Neural crest cell (in vitro differentiated cells): ENCODE measurements at regions not wholly inside any gene's neighbourhood (a gene's known extent, or its start where the extent isn't known, plus 50 kb on each side); places are given as distances from the start of the nearest gene placed in this dataset.
A peak's percentile ranks its signal among the peaks of the same experiment; 100 is the strongest.

Source experiments
- DNase-seq: peaks from one replicate; pipeline ENCODE4 v3.0.0; 2021; ENCODE audit warnings: low read depth, mixed read lengths, low spot score
- H3K27ac Mint-ChIP-seq: one replicate; pipeline ENCODE4 v1.8.0; 2021; ENCODE audit warnings: mild to moderate bottlenecking, mixed read lengths; ENCODE audit not compliant: unreplicated experiment
- H3K27me3 Mint-ChIP-seq: 2 replicates; pipeline ENCODE4 v1.8.0; 2021; ENCODE audit warnings: low read depth, mild to moderate bottlenecking, mixed read lengths
- H3K36me3 Mint-ChIP-seq: 2 replicates; pipeline ENCODE4 v1.8.0; 2021; ENCODE audit warnings: low read depth, mild to moderate bottlenecking, mixed read lengths
- H3K4me1 Mint-ChIP-seq: 2 replicates; pipeline ENCODE4 v1.8.0; 2021; ENCODE audit warnings: mixed read lengths
- H3K4me3 Mint-ChIP-seq: one replicate; pipeline ENCODE4 v1.8.0; 2021; ENCODE audit warnings: mild to moderate bottlenecking, mixed read lengths
- H3K9me3 Mint-ChIP-seq: 2 replicates; pipeline ENCODE4 v1.8.0; 2021; ENCODE audit warnings: mixed read lengths
- TF ChIP-seq, protein P1 (sequence below): fragments of 200-600 bp; sonication (generic); conservative IDR thresholded peaks from 2 replicates; pipeline ENCODE4 v1.5.0; 2021; ENCODE audit warnings: antibody characterized with exemption, mild to moderate bottlenecking

DNA sequence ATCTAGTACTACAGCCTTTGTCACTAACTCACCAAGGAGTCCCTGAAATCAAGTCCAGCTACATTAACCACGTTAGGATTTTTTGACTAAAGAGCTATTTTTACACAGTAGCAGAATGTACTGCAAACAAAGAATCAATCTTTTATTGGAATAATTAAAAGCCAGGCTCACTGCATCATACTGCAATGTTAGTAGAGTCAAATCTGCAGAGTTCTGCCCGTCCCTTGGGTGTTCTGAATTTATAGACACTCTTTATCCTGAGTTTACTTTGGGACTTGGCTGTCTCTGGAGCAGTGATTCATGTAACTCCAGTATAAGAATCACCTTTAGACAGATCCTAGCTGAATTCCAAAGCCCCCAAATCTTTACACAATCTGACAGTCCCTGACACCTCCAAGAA, 127.9 kb upstream of the THSD7B start:
- TF ChIP-seq, protein P1, sequence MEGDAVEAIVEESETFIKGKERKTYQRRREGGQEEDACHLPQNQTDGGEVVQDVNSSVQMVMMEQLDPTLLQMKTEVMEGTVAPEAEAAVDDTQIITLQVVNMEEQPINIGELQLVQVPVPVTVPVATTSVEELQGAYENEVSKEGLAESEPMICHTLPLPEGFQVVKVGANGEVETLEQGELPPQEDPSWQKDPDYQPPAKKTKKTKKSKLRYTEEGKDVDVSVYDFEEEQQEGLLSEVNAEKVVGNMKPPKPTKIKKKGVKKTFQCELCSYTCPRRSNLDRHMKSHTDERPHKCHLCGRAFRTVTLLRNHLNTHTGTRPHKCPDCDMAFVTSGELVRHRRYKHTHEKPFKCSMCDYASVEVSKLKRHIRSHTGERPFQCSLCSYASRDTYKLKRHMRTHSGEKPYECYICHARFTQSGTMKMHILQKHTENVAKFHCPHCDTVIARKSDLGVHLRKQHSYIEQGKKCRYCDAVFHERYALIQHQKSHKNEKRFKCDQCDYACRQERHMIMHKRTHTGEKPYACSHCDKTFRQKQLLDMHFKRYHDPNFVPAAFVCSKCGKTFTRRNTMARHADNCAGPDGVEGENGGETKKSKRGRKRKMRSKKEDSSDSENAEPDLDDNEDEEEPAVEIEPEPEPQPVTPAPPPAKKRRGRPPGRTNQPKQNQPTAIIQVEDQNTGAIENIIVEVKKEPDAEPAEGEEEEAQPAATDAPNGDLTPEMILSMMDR = no peak
- H3K4me3 Mint-ChIP-seq = no peak overlapping the region
- H3K27me3 Mint-ChIP-seq = peaks cover 16% of the 10 kb centered on the region
- no peak for DNase-seq
- H3K9me3 Mint-ChIP-seq = no peaks in the 10 kb centered on the region
- H3K27ac Mint-ChIP-seq = no peak overlapping the region
- no peaks in the 10 kb centered on the region for H3K4me1 Mint-ChIP-seq
- no peaks in the 10 kb centered on the region for H3K36me3 Mint-ChIP-seq

- DNase-seq = no peak
- no peak overlapping the region for H3K4me3 Mint-ChIP-seq
- H3K27me3 Mint-ChIP-seq = peaks cover 37% of the 10 kb centered on the region
- TF ChIP-seq, protein P1 = no peak
- no peak overlapping the region for H3K27ac Mint-ChIP-seq
- no peaks in the 10 kb centered on the region for H3K36me3 Mint-ChIP-seq
- no peaks in the 10 kb centered on the region for H3K4me1 Mint-ChIP-seq
- no peaks in the 10 kb centered on the region for H3K9me3 Mint-ChIP-seq
Measured at GRCh38 chr2:136628490-136628889, 136.9 kb upstream of the THSD7B start.

DNA sequence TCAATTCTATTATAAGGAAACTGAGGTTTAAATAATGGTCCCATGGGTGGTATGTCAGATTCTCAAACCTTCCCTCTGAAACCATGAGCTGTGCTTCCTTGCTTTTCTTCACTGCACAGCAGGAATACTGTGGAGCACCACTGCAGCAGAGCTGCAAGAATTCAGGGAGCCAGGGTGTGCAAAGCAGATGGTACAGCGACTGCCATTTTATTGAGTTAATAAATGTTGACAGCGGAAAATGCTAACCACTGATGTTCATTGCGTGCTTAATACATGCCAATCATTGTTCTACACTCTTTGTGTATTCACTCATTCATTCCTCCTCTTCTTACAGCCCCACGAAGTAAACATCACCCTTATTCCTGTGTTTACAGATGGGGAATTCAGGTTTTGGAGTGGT, 152.2 kb upstream of the THSD7B start:
- TF ChIP-seq, protein P1 = no peak
- H3K4me1 Mint-ChIP-seq = no peaks in the 10 kb centered on the region
- no peak overlapping the region for H3K27ac Mint-ChIP-seq
- no peak for DNase-seq
- no peaks in the 10 kb centered on the region for H3K9me3 Mint-ChIP-seq
- no peaks in the 10 kb centered on the region for H3K36me3 Mint-ChIP-seq
- H3K4me3 Mint-ChIP-seq = no peak overlapping the region
- peaks cover 6% of the 10 kb centered on the region for H3K27me3 Mint-ChIP-seq

DNA sequence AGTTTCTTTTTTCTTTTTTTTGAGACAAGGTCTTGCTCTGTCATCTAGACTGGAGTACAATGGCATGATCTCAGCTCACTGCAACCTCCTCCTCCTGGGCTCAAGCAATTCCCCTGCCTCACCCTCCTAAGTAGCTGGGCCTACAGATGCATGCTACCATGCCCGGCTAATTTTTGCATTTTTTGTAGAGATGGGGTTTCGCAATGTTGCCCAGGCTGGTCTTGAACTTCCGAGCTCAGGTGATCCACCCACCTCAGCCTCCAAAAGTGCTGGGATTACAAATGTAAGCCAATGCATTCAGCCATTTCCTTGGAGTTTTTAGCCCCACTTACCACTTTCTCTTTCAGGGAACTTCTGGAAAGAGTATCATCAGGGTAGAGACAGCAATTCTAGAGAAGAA, 153.3 kb upstream of the THSD7B start:
- Mint-ChIP-seq H3K36me3 (no peaks in the 10 kb centered on the region), H3K9me3 (no peaks in the 10 kb centered on the region), H3K27me3 (peaks cover 9% of the 10 kb centered on the region), H3K4me1 (no peaks in the 10 kb centered on the region), H3K27ac (no peak overlapping the region), H3K4me3 (no peak overlapping the region)
- TF ChIP-seq, protein P1 = no peak
- DNase-seq = no peak

DNA sequence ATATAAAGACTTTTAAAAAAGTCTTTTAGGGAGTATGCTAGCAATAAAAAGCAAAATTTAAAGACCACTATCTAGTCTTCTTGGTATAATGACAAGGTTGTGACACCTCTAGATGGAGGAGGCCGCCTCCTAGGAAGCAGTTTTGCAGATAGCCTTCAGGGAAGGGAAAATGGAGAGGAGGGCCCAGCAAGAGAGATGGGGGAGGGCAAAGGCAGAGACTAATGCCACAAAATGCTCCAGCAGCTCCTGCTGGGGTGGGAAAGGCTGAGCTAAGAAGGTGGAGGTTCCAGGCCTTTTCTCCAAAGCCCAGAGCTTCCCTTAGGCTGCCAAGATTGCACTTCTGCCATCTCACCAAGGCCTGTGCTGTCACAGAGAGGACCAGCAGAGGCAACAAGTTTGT, 153.9 kb upstream of the THSD7B start:
- no peak overlapping the region for H3K4me3 Mint-ChIP-seq
- TF ChIP-seq, protein P1 = no peak

GRCh38 chr2:136582628-136583205, 182.6 kb upstream of the THSD7B start:
- TF ChIP-seq, protein P1 = no peak
- no peak overlapping the region for H3K27ac Mint-ChIP-seq
- no peaks in the 10 kb centered on the region for H3K36me3 Mint-ChIP-seq
- H3K4me1 Mint-ChIP-seq = no peaks in the 10 kb centered on the region
- peaks cover 40% of the 10 kb centered on the region for H3K27me3 Mint-ChIP-seq
- H3K4me3 Mint-ChIP-seq = no peak overlapping the region
- no peaks in the 10 kb centered on the region for H3K9me3 Mint-ChIP-seq
- DNase-seq = peak; percentile 50

More for the DNA sequence above, 153.9 kb upstream of the THSD7B start:
- Mint-ChIP-seq H3K9me3 (no peaks in the 10 kb centered on the region), H3K4me1 (no peaks in the 10 kb centered on the region), H3K27ac (no peak overlapping the region), H3K36me3 (no peaks in the 10 kb centered on the region), H3K27me3 (peaks cover 8% of the 10 kb centered on the region)
- DNase-seq = no peak
